AG09319 (cell line): ENCODE measurements at regions not wholly inside any gene's neighbourhood (a gene's known extent, or its start where the extent isn't known, plus 50 kb on each side); places are given as distances from the start of the nearest gene placed in this dataset.

Experiments
- DNase-seq: peaks from one replicate; pipeline ENCODE4 v3.0.0-alpha.2; 2010; ENCODE audit warnings: low read depth; ENCODE audit errors: extremely low read depth
- TF ChIP-seq, protein P1 (sequence below): IDR thresholded peaks from 2 replicates; pipeline ENCODE4 v1.5.1; 2011; ENCODE audit warnings: low read depth, mild to moderate bottlenecking, inconsistent platforms, low read length, moderate library complexity

- no peak for DNase-seq
- TF ChIP-seq, protein P1, sequence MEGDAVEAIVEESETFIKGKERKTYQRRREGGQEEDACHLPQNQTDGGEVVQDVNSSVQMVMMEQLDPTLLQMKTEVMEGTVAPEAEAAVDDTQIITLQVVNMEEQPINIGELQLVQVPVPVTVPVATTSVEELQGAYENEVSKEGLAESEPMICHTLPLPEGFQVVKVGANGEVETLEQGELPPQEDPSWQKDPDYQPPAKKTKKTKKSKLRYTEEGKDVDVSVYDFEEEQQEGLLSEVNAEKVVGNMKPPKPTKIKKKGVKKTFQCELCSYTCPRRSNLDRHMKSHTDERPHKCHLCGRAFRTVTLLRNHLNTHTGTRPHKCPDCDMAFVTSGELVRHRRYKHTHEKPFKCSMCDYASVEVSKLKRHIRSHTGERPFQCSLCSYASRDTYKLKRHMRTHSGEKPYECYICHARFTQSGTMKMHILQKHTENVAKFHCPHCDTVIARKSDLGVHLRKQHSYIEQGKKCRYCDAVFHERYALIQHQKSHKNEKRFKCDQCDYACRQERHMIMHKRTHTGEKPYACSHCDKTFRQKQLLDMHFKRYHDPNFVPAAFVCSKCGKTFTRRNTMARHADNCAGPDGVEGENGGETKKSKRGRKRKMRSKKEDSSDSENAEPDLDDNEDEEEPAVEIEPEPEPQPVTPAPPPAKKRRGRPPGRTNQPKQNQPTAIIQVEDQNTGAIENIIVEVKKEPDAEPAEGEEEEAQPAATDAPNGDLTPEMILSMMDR, result no peak
These were observed 809.6 kb upstream of the API5 start for GRCh38 chr11:42502151-42502550.

DNA sequence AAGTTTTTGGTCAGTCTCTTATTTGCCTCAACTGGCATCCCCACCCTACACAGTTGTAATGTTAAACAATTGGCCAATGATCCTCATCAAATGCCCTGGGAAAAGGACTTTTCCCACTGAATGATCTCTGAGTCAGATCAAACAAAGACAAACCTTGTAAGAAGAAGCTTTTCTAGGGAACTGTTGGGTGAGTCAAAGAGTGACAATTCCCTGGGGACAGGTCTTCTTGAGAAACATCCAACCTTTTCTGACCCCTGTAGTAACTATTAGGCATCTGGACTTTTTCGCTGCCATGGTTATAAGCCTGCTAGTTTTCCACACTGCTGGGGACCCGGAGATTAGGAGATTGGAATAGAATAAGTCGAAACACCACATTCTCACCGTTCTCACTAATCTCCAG lies 789.8 kb upstream of the API5 start:
- DNase-seq, result no peak
- TF ChIP-seq, protein P1, result no peak

- no peak for DNase-seq
- TF ChIP-seq, protein P1, result no peak; the same call in none of the 2 replicates
These were observed 787.1 kb upstream of the API5 start for GRCh38 chr11:42524534-42525227.

GRCh38 chr11:42526426-42526825 lies 785.4 kb upstream of the API5 start:
- no peak for DNase-seq
- TF ChIP-seq, protein P1, result no peak

- no peak for DNase-seq
- TF ChIP-seq, protein P1, result no peak
These were observed 783.3 kb upstream of the API5 start for GRCh38 chr11:42528471-42528870.

DNA sequence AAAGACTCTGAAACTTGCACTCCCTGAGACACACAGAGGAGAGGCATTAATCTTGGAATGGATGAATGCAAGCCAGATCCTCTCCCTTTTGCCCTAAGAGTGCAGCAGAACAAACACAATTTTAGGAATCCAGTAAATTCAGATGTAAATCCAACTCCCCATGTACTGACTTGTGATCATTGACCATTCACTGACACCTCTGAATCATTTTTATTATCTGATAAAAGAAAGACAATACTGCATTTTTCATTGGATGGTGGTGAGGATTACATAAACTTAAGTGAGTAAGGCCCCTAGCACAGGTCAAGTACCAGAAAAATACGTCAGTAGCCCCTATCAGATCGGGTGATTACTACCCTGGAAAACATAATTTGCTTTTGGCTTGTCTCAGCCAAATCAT lies 782.9 kb upstream of the API5 start:
- no peak for DNase-seq
- TF ChIP-seq, protein P1, result no peak

GRCh38 chr11:42536611-42537360 lies 775.0 kb upstream of the API5 start:
- TF ChIP-seq, protein P1, result no peak

More at GRCh38 chr11:42536611-42537360, 775.0 kb upstream of the API5 start:
- no peak for DNase-seq
